HFFc6 (cell line): ENCODE measurements at regions not wholly inside any gene's neighbourhood (a gene's known extent, or its start where the extent isn't known, plus 50 kb on each side); places are given as distances from the start of the nearest gene placed in this dataset.

Source experiments
- DNase-seq: peaks from one replicate; pipeline ENCODE4 v3.0.0-alpha.2; 2018
- H3K27ac Mint-ChIP-seq: 2 replicates; pipeline ENCODE4 v1.8.0; 2020; ENCODE audit warnings: mild to moderate bottlenecking, mixed read lengths
- H3K27me3 Mint-ChIP-seq: 2 replicates; pipeline ENCODE4 v1.8.0; 2021; ENCODE audit warnings: mild to moderate bottlenecking, moderate library complexity, mixed read lengths; ENCODE audit not compliant: insufficient read depth
- H3K36me3 Mint-ChIP-seq: 2 replicates; pipeline ENCODE4 v1.8.0; 2021; ENCODE audit warnings: low read depth, mixed read lengths
- H3K4me1 Mint-ChIP-seq: 2 replicates; pipeline ENCODE4 v1.8.0; 2020; ENCODE audit warnings: low read depth, mixed read lengths
- H3K4me3 Mint-ChIP-seq: 2 replicates; pipeline ENCODE4 v1.8.0; 2020; ENCODE audit warnings: mild to moderate bottlenecking, moderate library complexity, mixed read lengths
- H3K9me3 Mint-ChIP-seq: 2 replicates; pipeline ENCODE4 v1.8.0; 2020; ENCODE audit warnings: mild to moderate bottlenecking, mixed read lengths
- CTCF ChIP-seq: fragments of 200-600 bp; sonication (generic); IDR thresholded peaks from 2 replicates; pipeline ENCODE4 v1.5.0; 2021; ENCODE audit warnings: antibody characterized with exemption, mild to moderate bottlenecking

GRCh38 chr15:46526726-46527110 is 891.9 kb downstream of the SQOR start:
- Mint-ChIP-seq H3K9me3 (peaks cover 27% of the 10 kb centered on the region), H3K27me3 (no peaks in the 10 kb centered on the region), H3K36me3 (no peaks in the 10 kb centered on the region), H3K4me3 (no peak overlapping the region), H3K4me1 (no peaks in the 10 kb centered on the region), H3K27ac (no peak overlapping the region)
- DNase-seq = no peak
- no peak for TF ChIP-seq CTCF

GRCh38 chr15:46543626-46544025 is 908.8 kb downstream of the SQOR start:
- TF ChIP-seq CTCF = no peak

GRCh38 chr15:46548989-46549388 is 914.2 kb downstream of the SQOR start:
- no peak for DNase-seq
- Mint-ChIP-seq H3K4me1 (no peaks in the 10 kb centered on the region), H3K27ac (no peak overlapping the region), H3K4me3 (no peak overlapping the region), H3K9me3 (peaks cover 30% of the 10 kb centered on the region), H3K36me3 (no peaks in the 10 kb centered on the region), H3K27me3 (no peaks in the 10 kb centered on the region)
- no peak for TF ChIP-seq CTCF

More at GRCh38 chr15:46543626-46544025, 908.8 kb downstream of the SQOR start:
- Mint-ChIP-seq H3K4me1 (no peaks in the 10 kb centered on the region), H3K4me3 (no peak overlapping the region), H3K9me3 (peaks cover 48% of the 10 kb centered on the region), H3K27ac (no peak overlapping the region), H3K36me3 (no peaks in the 10 kb centered on the region), H3K27me3 (no peaks in the 10 kb centered on the region)
- DNase-seq = no peak

GRCh38 chr15:46552316-46552715 is 917.5 kb downstream of the SQOR start:
- H3K27ac Mint-ChIP-seq = no peak overlapping the region
- H3K4me3 Mint-ChIP-seq = no peak overlapping the region
- no peaks in the 10 kb centered on the region for H3K4me1 Mint-ChIP-seq
- no peak for TF ChIP-seq CTCF
- peaks cover 16% of the 10 kb centered on the region for H3K9me3 Mint-ChIP-seq
- DNase-seq = no peak
- no peaks in the 10 kb centered on the region for H3K36me3 Mint-ChIP-seq
- H3K27me3 Mint-ChIP-seq = no peaks in the 10 kb centered on the region

- no peaks in the 10 kb centered on the region for H3K36me3 Mint-ChIP-seq
- H3K4me3 Mint-ChIP-seq = no peak overlapping the region
- no peaks in the 10 kb centered on the region for H3K4me1 Mint-ChIP-seq
- H3K27me3 Mint-ChIP-seq = no peaks in the 10 kb centered on the region
- no peak for DNase-seq
- peaks cover 19% of the 10 kb centered on the region for H3K9me3 Mint-ChIP-seq
- no peak for TF ChIP-seq CTCF
- H3K27ac Mint-ChIP-seq = no peak overlapping the region
Measured at GRCh38 chr15:46555547-46555946, 920.7 kb downstream of the SQOR start.

GRCh38 chr15:46556010-46556409 is 921.2 kb downstream of the SQOR start:
- TF ChIP-seq CTCF = no peak
- Mint-ChIP-seq H3K27me3 (no peaks in the 10 kb centered on the region), H3K36me3 (no peaks in the 10 kb centered on the region), H3K27ac (no peak overlapping the region), H3K4me3 (no peak overlapping the region), H3K4me1 (no peaks in the 10 kb centered on the region), H3K9me3 (peaks cover 24% of the 10 kb centered on the region)
- no peak for DNase-seq
